GM12878 (cell line): ENCODE measurements at regions not wholly inside any gene's neighbourhood (a gene's known extent, or its start where the extent isn't known, plus 50 kb on each side); places are given as distances from the start of the nearest gene placed in this dataset.

Source experiments
- ATAC-seq: fragments of 200-7000 bp; cut with Tn5 transposase; 3 replicates; pipeline ENCODE4 v1.9.1; 2020; ENCODE audit warnings: mild to moderate bottlenecking, moderate library complexity
- BruUV-seq: library from RNA; stranded (reverse); fragments of 400-500 nt; replicated peaks from 2 replicates; lab custom pipeline; 2021; lab: Mats Ljungman, UMichigan
- CTCF ChIA-PET: fragments of 300-600 bp; sonication (Branson Sonifier 250); formaldehyde crosslinking; extraction: SDS; loops from one replicate; lab custom pipeline; 2021; ENCODE audit warnings: inconsistent platforms; lab: Yijun Ruan, JAX
- POLR2A ChIA-PET: fragments of 350-600 bp; formaldehyde crosslinking; extraction: SDS; loops from one replicate; lab custom pipeline; 2021; ENCODE audit warnings: inconsistent platforms; lab: Charles Lee
- RAD21 ChIA-PET: fragments of 300-600 bp; sonication (Branson Sonifier 250); formaldehyde crosslinking; loops from one replicate; lab custom pipeline; 2023; ENCODE audit warnings: antibody characterized with exemption; ENCODE audit not compliant: unreplicated experiment; lab: Charles Lee
- SMC1A ChIA-PET: fragments of 300-600 bp; sonication (Branson Sonifier 250); formaldehyde crosslinking; loops from one replicate; lab custom pipeline; 2023; ENCODE audit not compliant: unreplicated experiment, uncharacterized antibody; lab: Charles Lee
- DNase-seq: peaks from one replicate; pipeline ENCODE4 v3.0.0-alpha.2; 2011; ENCODE audit warnings: low read depth, low spot score
- FAIRE-seq: peaks from 3 replicates; lab custom pipeline; 2011; peaks lifted over from hg19 to GRCh38; lab: Jason Lieb, UNC
- H2AFZ ChIP-seq: 2 replicates; pipeline ENCODE4 v1.6.0; 2011; ENCODE audit warnings: low read depth, low read length, control low read depth; ENCODE audit not compliant: control insufficient read depth
- H3K27ac ChIP-seq: 2 replicates; pipeline ENCODE4 v1.5.1; 2011; ENCODE audit warnings: control low read depth; ENCODE audit not compliant: control insufficient read depth, insufficient read depth
- H3K27me3 ChIP-seq, 2 experiments: replicated peaks in 1 of 2; 2 replicates each; pipeline versions ENCODE4 v1.6.0 to v1.6.1; 2011; ENCODE audit warnings: low read length in 1 of 2; ENCODE audit not compliant: control insufficient read depth in 2 of 2, insufficient read depth in 2 of 2
- H3K36me3 ChIP-seq, 2 experiments: 2 replicates each; pipeline ENCODE4 v1.5.1; 2011; ENCODE audit warnings: low read length in 1 of 2; ENCODE audit not compliant: control insufficient read depth in 2 of 2, insufficient read depth in 2 of 2
- H3K4me1 ChIP-seq: 2 replicates; pipeline ENCODE4 v1.6.1; 2011; ENCODE audit warnings: mild to moderate bottlenecking, low read length, moderate library complexity, mixed read lengths; ENCODE audit not compliant: control insufficient read depth, insufficient read depth
- H3K4me2 ChIP-seq: 2 replicates; pipeline ENCODE4 v1.6.0; 2011; ENCODE audit warnings: control low read depth; ENCODE audit not compliant: control insufficient read depth, insufficient read depth
- H3K4me3 ChIP-seq: fragments of 200-600 bp; sonication (generic); 2 replicates; pipeline ENCODE4 v1.5.1; 2016
- H3K79me2 ChIP-seq: 2 replicates; pipeline ENCODE4 v1.6.0; 2011; ENCODE audit warnings: low read length; ENCODE audit not compliant: control insufficient read depth, insufficient read depth
- H3K9ac ChIP-seq: 2 replicates; pipeline ENCODE4 v1.8.0; 2011; ENCODE audit warnings: low read length, control low read depth, mixed read lengths; ENCODE audit not compliant: control insufficient read depth, insufficient read depth
- H3K9me3 ChIP-seq: replicated peaks from 3 replicates; pipeline ENCODE4 v1.5.1; 2011; ENCODE audit warnings: mild to moderate bottlenecking, low read length; ENCODE audit not compliant: control insufficient read depth, insufficient read depth
- H4K20me1 ChIP-seq: 2 replicates; pipeline ENCODE4 v1.6.0; 2011; ENCODE audit not compliant: control insufficient read depth, insufficient read depth
- EGR1 ChIP-seq, 2 experiments: IDR thresholded peaks; 1 replicate in 1 of 2; 2 replicates in 1 of 2; pipeline ENCODE4 v1.6.1; 2011 to 2012; ENCODE audit warnings: low read depth in 2 of 2, low read length in 2 of 2, borderline replicate concordance in 1 of 2, mild to moderate bottlenecking in 1 of 2, moderate library complexity in 1 of 2
- HDGF ChIP-seq: fragments of 450-650 bp; IDR thresholded peaks from 2 replicates; pipeline ENCODE4 v1.6.1; 2016; ENCODE audit warnings: antibody characterized with exemption
- NR2C2 ChIP-seq: IDR thresholded peaks from 2 replicates; pipeline ENCODE4 v1.6.1; 2011; ENCODE audit warnings: borderline replicate concordance, low read depth; ENCODE audit not compliant: control insufficient read depth, insufficient read length
- SIX5 ChIP-seq: IDR thresholded peaks from 2 replicates; pipeline ENCODE4 v1.6.1; 2011; ENCODE audit warnings: mild to moderate bottlenecking, low read depth, low read length, moderate library complexity; ENCODE audit not compliant: severe bottlenecking
- SP1 ChIP-seq: IDR thresholded peaks from one replicate; pipeline ENCODE4 v1.6.1; 2011; ENCODE audit warnings: low read depth, low read length
- SRF ChIP-seq, 2 experiments: IDR thresholded peaks; 2 replicates each; pipeline ENCODE4 v1.6.1; 2011; ENCODE audit warnings: low read depth in 2 of 2, low read length in 2 of 2, mild to moderate bottlenecking in 1 of 2, moderate library complexity in 1 of 2
- ZNF217 ChIP-seq: fragments of 450-650 bp; IDR thresholded peaks from 2 replicates; pipeline ENCODE4 v1.6.1; 2017; ENCODE audit warnings: antibody characterized with exemption, mild to moderate bottlenecking
- ZNF687 ChIP-seq: fragments of 450-650 bp; IDR thresholded peaks from 2 replicates; pipeline ENCODE4 v1.6.1; 2017; ENCODE audit warnings: mild to moderate bottlenecking, moderate library complexity
- WGBS: methylation state at CpG from one replicate; pipeline ENCODE4 v1.1.6; 2016; ENCODE audit warnings: low lambda C conversion rate; ENCODE audit not compliant: insufficient replicate concordance, insufficient coverage; ENCODE audit errors: missing lambda C conversion rate; 5-methylcytosine and 5-hydroxymethylcytosine counted together
- in situ Hi-C: fragments of 300-500 bp; cut with MboI; formaldehyde crosslinking; loops from 9 replicates; pipeline ENCODE4 v1.14.3; 2018; ENCODE audit warnings: mixed read lengths
- intact Hi-C: fragments of 100-400 bp; cut with micrococcal nuclease; formaldehyde crosslinking; loops from one replicate; pipeline ENCODE4 v1.14.2; 2022; ENCODE audit not compliant: unreplicated experiment

- Histone ChIP-seq H3K4me2 (no peak overlapping the region), H3K27ac (no peak overlapping the region), H4K20me1 (no peaks in the 10 kb centered on the region), H2AFZ (no peak overlapping the region), H3K79me2 (no peaks in the 10 kb centered on the region), H3K9me3 (no peaks in the 10 kb centered on the region), H3K9ac (no peak overlapping the region), H3K4me3 (no peak overlapping the region), H3K36me3 (no peaks in the 10 kb centered on the region), H3K4me1 (no peaks in the 10 kb centered on the region), H3K27me3 (no peaks in the 10 kb centered on the region)
- ChIA-PET SMC1A (no interaction called here), POLR2A (no interaction called here), RAD21 (no interaction called here), CTCF (no interaction called here)
- FAIRE-seq (no peak), ATAC-seq (no peak), DNase-seq (no peak)
- in situ Hi-C loops (no loop called here), intact Hi-C loops (no loop called here)
- TF ChIP-seq EGR1 (IDR thresholded peaks at IDR 0.05; ENCODE audit: borderline replicate concordance in 1 of 2, low read depth in 2 of 2, low read length in 2 of 2) (no peak), SIX5 (no peak), ZNF217 (no peak), HDGF (no peak), SRF (IDR thresholded peaks at IDR 0.05; ENCODE audit: low read depth in 2 of 2, low read length in 2 of 2) (no peak)
- WGBS, result 7% methylated on average over 1 of the region's 1 CpG
- BruUV-seq, result no TSS peak
Observed at GRCh38 chr9:107862881-107863280, 373.3 kb upstream of the KLF4 start.

GRCh38 chr9:107862323-107862722 is 372.8 kb upstream of the KLF4 start:
- no peak overlapping the region for H3K4me3 ChIP-seq
- intact Hi-C loops (no loop called here), in situ Hi-C loops (no loop called here)
- ChIA-PET CTCF (no interaction called here), POLR2A (no interaction called here), RAD21 (interaction anchor here (1.2 kb wide), 1 partner anchor 176 kb away, joined by 3 read pairs; no protein-coding TSS in a partner anchor), SMC1A (no interaction called here)
- no peaks in the 10 kb centered on the region for H4K20me1 ChIP-seq
- H2AFZ ChIP-seq, result no peak overlapping the region
- TF ChIP-seq SP1 (no peak), ZNF687 (no peak), NR2C2 (no peak)
- H3K36me3 ChIP-seq, result no peaks in the 10 kb centered on the region
- no TSS peak for BruUV-seq
- H3K4me1 ChIP-seq, result no peaks in the 10 kb centered on the region
- H3K79me2 ChIP-seq, result no peaks in the 10 kb centered on the region
- ATAC-seq (no peak), DNase-seq (no peak), FAIRE-seq (no peak)
- H3K27ac ChIP-seq, result no peak overlapping the region
- H3K9me3 ChIP-seq, result no peaks in the 10 kb centered on the region
- H3K27me3 ChIP-seq, result no peaks in the 10 kb centered on the region
- H3K4me2 ChIP-seq, result no peak overlapping the region
- 0% methylated on average over 1 of the region's 1 CpG for WGBS
- H3K9ac ChIP-seq, result no peak overlapping the region
